K562 (cell line): ENCODE measurements at regions not wholly inside any gene's neighbourhood (a gene's known extent, or its start where the extent isn't known, plus 50 kb on each side); places are given as distances from the start of the nearest gene placed in this dataset.

Source experiments
- ATAC-seq: fragments of 200-7000 bp; cut with Tn5 transposase; 3 replicates; pipeline ENCODE4 v1.9.1; 2020; ENCODE audit warnings: moderate library complexity
- BruUV-seq: library from RNA; stranded (reverse); fragments of 400-500 nt; replicated peaks from 2 replicates; lab custom pipeline; 2021; lab: Mats Ljungman, UMichigan
- CTCF ChIA-PET: fragments of 300-600 bp; formaldehyde crosslinking; extraction: SDS; loops from one replicate; lab custom pipeline; 2021; ENCODE audit warnings: low intra/inter-chr PET ratio; lab: Yijun Ruan, JAX
- POLR2A ChIA-PET: fragments of 300-600, 350-650 bp; sonication (Branson Sonifier 250); formaldehyde crosslinking; extraction: SDS; loops from one replicate; lab custom pipeline; 2021; ENCODE audit warnings: antibody characterized with exemption, inconsistent platforms; lab: Yijun Ruan, JAX
- DNase-seq, 4 experiments: peaks; one replicate each; pipeline versions ENCODE4 v3.0.0 to v3.0.0-alpha.2; 2011 to 2018; ENCODE audit warnings: low spot score in 3 of 4, mixed read lengths in 3 of 4; ENCODE audit errors: extremely low read depth in 1 of 4
- FAIRE-seq: peaks from 2 replicates; lab custom pipeline; 2011; peaks lifted over from hg19 to GRCh38; lab: Jason Lieb, UNC
- H2AFZ ChIP-seq: 2 replicates; pipeline ENCODE4 v1.6.0; 2011; ENCODE audit warnings: low read depth, low read length, control low read depth, inconsistent platforms
- H3K27ac ChIP-seq: fragments of 200-600 bp; 3 replicates; pipeline ENCODE4 v1.8.0; 2011; ENCODE audit warnings: low read depth, mild to moderate bottlenecking, control low read depth, inconsistent platforms, low read length, moderate library complexity, mixed read lengths; ENCODE audit errors: extremely low read depth
- H3K27me3 ChIP-seq, 2 experiments: fragments of 300-600 bp in 1 of 2; 2 replicates in 1 of 2; 3 replicates in 1 of 2; pipeline versions ENCODE4 v1.6.0 to v1.8.0; 2011; ENCODE audit warnings: inconsistent platforms in 2 of 2, low read length in 2 of 2, mild to moderate bottlenecking in 1 of 2, mixed read lengths in 1 of 2, moderate library complexity in 1 of 2; ENCODE audit not compliant: control insufficient read depth in 2 of 2, insufficient read depth in 2 of 2
- H3K36me3 ChIP-seq: fragments of 300-600 bp; 3 replicates; pipeline ENCODE4 v1.8.0; 2011; ENCODE audit warnings: mild to moderate bottlenecking, low read length, inconsistent platforms; ENCODE audit not compliant: control insufficient read depth, insufficient read depth
- H3K4me1 ChIP-seq, 2 experiments: fragments of 200-600 bp in 1 of 2; replicated peaks in 1 of 2; 2 replicates in 1 of 2; 3 replicates in 1 of 2; pipeline versions ENCODE4 v1.5.1 to v1.8.0; 2011; ENCODE audit warnings: inconsistent platforms in 2 of 2, low read length in 2 of 2, mild to moderate bottlenecking in 1 of 2, mixed read lengths in 1 of 2, moderate library complexity in 1 of 2; ENCODE audit not compliant: control insufficient read depth in 2 of 2, insufficient read depth in 2 of 2
- H3K4me2 ChIP-seq: 2 replicates; pipeline ENCODE4 v1.6.1; 2011; ENCODE audit warnings: low read length, control low read depth, inconsistent platforms, mixed read lengths; ENCODE audit not compliant: insufficient read depth
- H3K4me3 ChIP-seq: fragments of 200-600 bp; sonication (generic), shearing (Covaris generic); 2 replicates; pipeline ENCODE4 v1.5.1; 2016; ENCODE audit warnings: control low read depth, inconsistent platforms
- H3K79me2 ChIP-seq: fragments of 200-600 bp; 3 replicates; pipeline ENCODE4 v1.8.0; 2011; ENCODE audit warnings: low read length, inconsistent platforms; ENCODE audit not compliant: control insufficient read depth, insufficient read depth
- H3K9ac ChIP-seq, 2 experiments: 2 replicates each; pipeline versions ENCODE4 v1.6.0 to v1.6.1; 2011; ENCODE audit warnings: low read depth in 2 of 2, low read length in 2 of 2, control low read depth in 1 of 2, inconsistent platforms in 1 of 2, mild to moderate bottlenecking in 1 of 2, mixed read lengths in 1 of 2; ENCODE audit not compliant: insufficient read depth in 1 of 2
- H3K9me1 ChIP-seq: one replicate; pipeline ENCODE4 v1.6.0; 2011; ENCODE audit warnings: inconsistent platforms, mild to moderate bottlenecking, low read length, moderate library complexity; ENCODE audit not compliant: control insufficient read depth, insufficient read depth
- H3K9me3 ChIP-seq: replicated peaks from 2 replicates; pipeline ENCODE4 v1.5.1; 2011; ENCODE audit warnings: low read depth, low read length, inconsistent platforms; ENCODE audit not compliant: control insufficient read depth, insufficient read depth
- H4K20me1 ChIP-seq: replicated peaks from 2 replicates; pipeline ENCODE4 v1.6.1; 2011; ENCODE audit warnings: low read length, inconsistent platforms, mixed read lengths; ENCODE audit not compliant: control insufficient read depth, insufficient read depth
- KAT7 ChIP-seq: sonication (generic); formaldehyde crosslinking; IDR thresholded peaks from 2 replicates; pipeline ENCODE4 v1.8.0; 2022; ENCODE audit warnings: missing genetic modification reagents, mild to moderate bottlenecking, borderline replicate concordance
- MYBL2 ChIP-seq, 2 experiments: fragments of 450-650 bp in 1 of 2; sonication (generic) in 1 of 2; formaldehyde crosslinking in 1 of 2; IDR thresholded peaks; 2 replicates each; pipeline versions ENCODE4 v1.6.1 to v1.8.1; 2017 to 2022; ENCODE audit warnings: borderline replicate concordance in 1 of 2, inconsistent platforms in 1 of 2, low read depth in 1 of 2, mild to moderate bottlenecking in 1 of 2, missing genetic modification reagents in 1 of 2, moderate library complexity in 1 of 2
- SIN3B ChIP-seq: fragments of 450-650 bp; IDR thresholded peaks from 2 replicates; pipeline ENCODE4 v1.6.1; 2017; ENCODE audit warnings: low read depth, mild to moderate bottlenecking, moderate library complexity
- SIX5 ChIP-seq, 2 experiments: IDR thresholded peaks; 2 replicates each; pipeline ENCODE4 v1.6.1; 2011; ENCODE audit warnings: low read length in 2 of 2, borderline replicate concordance in 1 of 2, low read depth in 1 of 2, mild to moderate bottlenecking in 1 of 2, moderate library complexity in 1 of 2; ENCODE audit not compliant: insufficient read depth in 1 of 2
- TBL1XR1 ChIP-seq, 2 experiments: IDR thresholded peaks; 2 replicates each; pipeline ENCODE4 v1.6.1; 2012; ENCODE audit warnings: improper control_type of control experiment in 2 of 2, low read length in 2 of 2, mild to moderate bottlenecking in 1 of 2
- TGIF2 ChIP-seq: sonication (generic); formaldehyde crosslinking; IDR thresholded peaks from 2 replicates; pipeline ENCODE4 v1.8.1; 2022; ENCODE audit warnings: mild to moderate bottlenecking, missing genetic modification reagents, moderate library complexity
- WGBS: fragments of 100-300 bp; shearing (Covaris generic); methylation state at CpG from one replicate; pipeline ENCODE4 v1.1.6; 2016; ENCODE audit warnings: low coverage, mixed read lengths; ENCODE audit not compliant: insufficient coverage; ENCODE audit errors: missing lambda C conversion rate; 5-methylcytosine and 5-hydroxymethylcytosine counted together
- in situ Hi-C: fragments of 300-500 bp; cut with MboI; formaldehyde crosslinking; loops from 4 replicates; pipeline ENCODE4 v1.15.0; 2018; ENCODE audit warnings: inconsistent platforms, mixed read lengths
- intact Hi-C: fragments of 100-400 bp; cut with micrococcal nuclease; formaldehyde crosslinking; loops from 2 replicates; pipeline ENCODE4 v1.14.2; 2022
- TF ChIP-seq, protein P1 (sequence below), 2 experiments: fragments of 150-350 bp in 1 of 2; IDR thresholded peaks; 2 replicates each; pipeline ENCODE4 v1.6.1; 2012 to 2016; ENCODE audit warnings: low read depth in 2 of 2, low read length in 2 of 2, mild to moderate bottlenecking in 1 of 2, moderate library complexity in 1 of 2
- TF ChIP-seq, protein P2 (sequence below): fragments of 450-650 bp; formaldehyde crosslinking; IDR thresholded peaks from 2 replicates; pipeline ENCODE4 v1.4.0; 2022; ENCODE audit warnings: missing genetic modification characterization

DNA sequence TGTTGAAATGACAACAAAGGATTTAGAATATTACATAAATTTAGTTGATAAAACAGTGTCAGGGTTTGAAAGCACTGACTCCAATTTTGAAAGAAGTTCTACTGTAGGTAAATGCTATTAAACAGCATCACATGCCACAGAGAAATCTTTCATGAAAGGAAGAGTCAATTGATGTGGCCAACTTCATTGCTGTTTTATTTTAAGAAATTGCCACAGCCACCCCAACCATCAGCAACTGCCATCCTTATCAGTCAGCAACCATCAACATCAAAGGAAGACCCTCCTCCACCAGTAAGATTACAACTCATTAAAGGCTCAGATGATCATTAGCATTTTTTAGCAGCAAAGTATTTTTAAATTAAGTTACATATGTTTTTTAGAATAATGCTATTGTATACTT is 54.6 kb upstream of the RAB9B start (continued):
- TF ChIP-seq, protein P1, sequence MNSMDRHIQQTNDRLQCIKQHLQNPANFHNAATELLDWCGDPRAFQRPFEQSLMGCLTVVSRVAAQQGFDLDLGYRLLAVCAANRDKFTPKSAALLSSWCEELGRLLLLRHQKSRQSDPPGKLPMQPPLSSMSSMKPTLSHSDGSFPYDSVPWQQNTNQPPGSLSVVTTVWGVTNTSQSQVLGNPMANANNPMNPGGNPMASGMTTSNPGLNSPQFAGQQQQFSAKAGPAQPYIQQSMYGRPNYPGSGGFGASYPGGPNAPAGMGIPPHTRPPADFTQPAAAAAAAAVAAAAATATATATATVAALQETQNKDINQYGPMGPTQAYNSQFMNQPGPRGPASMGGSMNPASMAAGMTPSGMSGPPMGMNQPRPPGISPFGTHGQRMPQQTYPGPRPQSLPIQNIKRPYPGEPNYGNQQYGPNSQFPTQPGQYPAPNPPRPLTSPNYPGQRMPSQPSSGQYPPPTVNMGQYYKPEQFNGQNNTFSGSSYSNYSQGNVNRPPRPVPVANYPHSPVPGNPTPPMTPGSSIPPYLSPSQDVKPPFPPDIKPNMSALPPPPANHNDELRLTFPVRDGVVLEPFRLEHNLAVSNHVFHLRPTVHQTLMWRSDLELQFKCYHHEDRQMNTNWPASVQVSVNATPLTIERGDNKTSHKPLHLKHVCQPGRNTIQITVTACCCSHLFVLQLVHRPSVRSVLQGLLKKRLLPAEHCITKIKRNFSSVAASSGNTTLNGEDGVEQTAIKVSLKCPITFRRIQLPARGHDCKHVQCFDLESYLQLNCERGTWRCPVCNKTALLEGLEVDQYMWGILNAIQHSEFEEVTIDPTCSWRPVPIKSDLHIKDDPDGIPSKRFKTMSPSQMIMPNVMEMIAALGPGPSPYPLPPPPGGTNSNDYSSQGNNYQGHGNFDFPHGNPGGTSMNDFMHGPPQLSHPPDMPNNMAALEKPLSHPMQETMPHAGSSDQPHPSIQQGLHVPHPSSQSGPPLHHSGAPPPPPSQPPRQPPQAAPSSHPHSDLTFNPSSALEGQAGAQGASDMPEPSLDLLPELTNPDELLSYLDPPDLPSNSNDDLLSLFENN (IDR thresholded peaks at IDR 0.05; ENCODE audit: low read depth in 2 of 2, low read length in 2 of 2): no peak
- TF ChIP-seq TBL1XR1 (IDR thresholded peaks at IDR 0.05; ENCODE audit: low read length in 2 of 2): no peak
- TF ChIP-seq, protein P2, sequence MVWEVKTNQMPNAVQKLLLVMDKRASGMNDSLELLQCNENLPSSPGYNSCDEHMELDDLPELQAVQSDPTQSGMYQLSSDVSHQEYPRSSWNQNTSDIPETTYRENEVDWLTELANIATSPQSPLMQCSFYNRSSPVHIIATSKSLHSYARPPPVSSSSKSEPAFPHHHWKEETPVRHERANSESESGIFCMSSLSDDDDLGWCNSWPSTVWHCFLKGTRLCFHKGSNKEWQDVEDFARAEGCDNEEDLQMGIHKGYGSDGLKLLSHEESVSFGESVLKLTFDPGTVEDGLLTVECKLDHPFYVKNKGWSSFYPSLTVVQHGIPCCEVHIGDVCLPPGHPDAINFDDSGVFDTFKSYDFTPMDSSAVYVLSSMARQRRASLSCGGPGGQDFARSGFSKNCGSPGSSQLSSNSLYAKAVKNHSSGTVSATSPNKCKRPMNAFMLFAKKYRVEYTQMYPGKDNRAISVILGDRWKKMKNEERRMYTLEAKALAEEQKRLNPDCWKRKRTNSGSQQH (CRISPR knock-in tag): no peak
- no peak for TF ChIP-seq KAT7 (CRISPR knock-in tag)

DNA sequence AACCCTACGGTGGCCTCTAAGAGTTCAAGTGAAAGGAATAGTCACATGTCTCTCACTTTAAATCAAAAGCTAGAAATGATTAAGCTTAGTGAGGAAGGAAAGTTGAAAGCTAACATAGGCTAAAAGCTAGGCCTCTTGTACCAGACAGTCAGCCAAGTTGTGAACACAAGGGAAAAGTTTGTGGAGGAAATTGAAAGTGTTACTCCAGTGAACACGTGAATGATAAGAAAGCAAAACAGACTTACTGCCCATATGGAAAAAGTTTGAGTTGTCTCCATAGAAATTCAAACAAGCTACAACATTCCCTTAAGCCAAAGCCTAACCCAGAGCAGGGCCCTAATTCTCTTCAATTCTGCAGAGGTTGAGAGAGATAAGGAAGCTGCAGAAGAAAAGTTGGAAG is 51.5 kb upstream of the RAB9B start:
- TF ChIP-seq MYBL2 (IDR thresholded peaks at IDR 0.05; ENCODE audit: low read depth) (no peak), MYBL2 (CRISPR knock-in tag; IDR thresholded peaks at IDR 0.05; ENCODE audit: borderline replicate concordance) (no peak), SIN3B (no peak), SIX5 (IDR thresholded peaks at IDR 0.05; ENCODE audit: borderline replicate concordance in 1 of 2, insufficient read depth in 1 of 2, low read depth in 1 of 2, low read length in 2 of 2) (no peak), TGIF2 (no peak)
- DNase-seq (no peak), FAIRE-seq (no peak), ATAC-seq (no peak)
- in situ Hi-C loops (no loop called here), intact Hi-C loops (no loop called here)
- POLR2A ChIA-PET: no interaction called here
- Histone ChIP-seq H3K9me1 (no peaks in the 10 kb centered on the region), H2AFZ (no peak overlapping the region), H3K9ac (no peak overlapping the region), H4K20me1 (no peaks in the 10 kb centered on the region), H3K27ac (no peak overlapping the region), H3K9me3 (no peaks in the 10 kb centered on the region), H3K36me3 (no peaks in the 10 kb centered on the region), H3K4me3 (no peak overlapping the region), H3K4me2 (no peak overlapping the region), H3K79me2 (no peaks in the 10 kb centered on the region), H3K27me3 (no peaks in the 10 kb centered on the region), H3K4me1 (no peaks in the 10 kb centered on the region)
- no TSS peak for BruUV-seq
- CTCF ChIA-PET: no interaction called here
- 0% methylated on average over 2 of the region's 2 CpGs for WGBS
